HEK293 (cell line): ENCODE measurements at regions not wholly inside any gene's neighbourhood (a gene's known extent, or its start where the extent isn't known, plus 50 kb on each side); places are given as distances from the start of the nearest gene placed in this dataset.

Source experiments
- CTCF ChIA-PET: fragments of 350-600 bp; formaldehyde crosslinking; extraction: SDS; loops from one replicate; lab custom pipeline; 2021; ENCODE audit warnings: antibody characterized with exemption; lab: Yijun Ruan, JAX
- POLR2A ChIA-PET: fragments of 300-600 bp; formaldehyde crosslinking; extraction: SDS; loops from one replicate; lab custom pipeline; 2020; ENCODE audit warnings: antibody characterized with exemption, inconsistent platforms; lab: Yijun Ruan, JAX
- H3K27ac ChIP-seq: fragments of 200-500 bp; sonication (Bioruptor generic); 2 replicates; pipeline ENCODE4 v1.5.1; 2014; ENCODE audit warnings: low read depth, low read length, control low read depth, inconsistent platforms; ENCODE audit errors: extremely low read depth
- H3K36me3 ChIP-seq, 2 experiments: fragments of 200-500 bp in 1 of 2; sonication (Bioruptor generic) in 1 of 2; 1 replicate in 1 of 2; 2 replicates in 1 of 2; pipeline ENCODE4 v1.5.1; 2014 to 2017; ENCODE audit warnings: inconsistent platforms in 2 of 2, low read length in 2 of 2; ENCODE audit not compliant: control insufficient read depth in 2 of 2, insufficient read depth in 1 of 2
- H3K4me1 ChIP-seq: fragments of 200-500 bp; sonication (Bioruptor generic); 2 replicates; pipeline ENCODE4 v1.5.1; 2014; ENCODE audit warnings: mild to moderate bottlenecking, low read length, inconsistent platforms; ENCODE audit not compliant: control insufficient read depth, insufficient read depth
- H3K4me3 ChIP-seq: 2 replicates; pipeline ENCODE4 v1.5.1; 2011; ENCODE audit warnings: low read depth, mild to moderate bottlenecking, control low read depth, low read length, moderate library complexity
- H3K9me3 ChIP-seq: fragments of 200-500 bp; sonication (Bioruptor generic); 2 replicates; pipeline ENCODE4 v1.5.1; 2014; ENCODE audit warnings: low read depth, low read length, inconsistent platforms; ENCODE audit not compliant: control insufficient read depth, insufficient read depth
- AEBP2 ChIP-seq: fragments of 450-650 bp; formaldehyde crosslinking; IDR thresholded peaks from 2 replicates; pipeline ENCODE4 v1.5.1; 2016; ENCODE audit warnings: missing biosample characterization, missing genetic modification characterization, borderline replicate concordance
- FEZF1 ChIP-seq: fragments of 450-650 bp; formaldehyde crosslinking; IDR thresholded peaks from 2 replicates; pipeline ENCODE4 v1.5.1; 2016; ENCODE audit warnings: missing biosample characterization, missing genetic modification characterization
- KLF17 ChIP-seq: fragments of 450-650 bp; formaldehyde crosslinking; IDR thresholded peaks from 2 replicates; pipeline ENCODE4 v1.5.1; 2016; ENCODE audit warnings: missing biosample characterization, missing genetic modification characterization
- KLF7 ChIP-seq: fragments of 450-650 bp; formaldehyde crosslinking; IDR thresholded peaks from 2 replicates; pipeline ENCODE4 v1.5.1; 2016; ENCODE audit warnings: missing biosample characterization, missing genetic modification characterization, borderline replicate concordance
- KLF8 ChIP-seq: fragments of 450-650 bp; formaldehyde crosslinking; IDR thresholded peaks from 2 replicates; pipeline ENCODE4 v1.5.1; 2016; ENCODE audit warnings: missing biosample characterization, missing genetic modification characterization
- OVOL3 ChIP-seq: fragments of 450-650 bp; formaldehyde crosslinking; IDR thresholded peaks from 2 replicates; pipeline ENCODE4 v1.5.1; 2016; ENCODE audit warnings: missing biosample characterization, missing genetic modification characterization
- SETDB1 ChIP-seq: IDR thresholded peaks from one replicate; pipeline ENCODE4 v1.6.1; 2017; ENCODE audit warnings: mild to moderate bottlenecking, low read length, moderate library complexity, mixed read lengths; ENCODE audit not compliant: insufficient read length
- ZBTB20 ChIP-seq: fragments of 450-650 bp; formaldehyde crosslinking; IDR thresholded peaks from 2 replicates; pipeline ENCODE4 v1.5.1; 2016; ENCODE audit warnings: missing biosample characterization, missing genetic modification characterization
- ZNF133 ChIP-seq: fragments of 450-650 bp; formaldehyde crosslinking; IDR thresholded peaks from 2 replicates; pipeline ENCODE4 v1.5.1; 2016; ENCODE audit warnings: missing biosample characterization, missing genetic modification characterization
- ZNF23 ChIP-seq: fragments of 450-650 bp; formaldehyde crosslinking; IDR thresholded peaks from 2 replicates; pipeline ENCODE4 v1.5.1; 2016; ENCODE audit warnings: missing biosample characterization, missing genetic modification characterization, borderline replicate concordance
- ZNF280D ChIP-seq: fragments of 450-650 bp; formaldehyde crosslinking; IDR thresholded peaks from 2 replicates; pipeline ENCODE4 v1.5.1; 2016; ENCODE audit warnings: missing biosample characterization, missing genetic modification characterization
- ZNF366 ChIP-seq: fragments of 450-650 bp; formaldehyde crosslinking; conservative IDR thresholded peaks from 2 replicates; pipeline ENCODE4 v1.5.1; 2016; ENCODE audit warnings: missing biosample characterization, missing genetic modification characterization
- ZNF404 ChIP-seq: fragments of 450-650 bp; formaldehyde crosslinking; IDR thresholded peaks from 2 replicates; pipeline ENCODE4 v1.5.1; 2017; ENCODE audit warnings: missing biosample characterization, missing genetic modification characterization
- ZNF449 ChIP-seq: fragments of 450-650 bp; formaldehyde crosslinking; IDR thresholded peaks from 2 replicates; pipeline ENCODE4 v1.5.1; 2017; ENCODE audit warnings: missing biosample characterization, mild to moderate bottlenecking, missing genetic modification characterization, moderate library complexity
- ZNF513 ChIP-seq: fragments of 450-650 bp; IDR thresholded peaks from 2 replicates; pipeline ENCODE4 v1.5.1; 2018; ENCODE audit warnings: missing biosample characterization, missing genetic modification characterization
- ZNF621 ChIP-seq: fragments of 450-650 bp; formaldehyde crosslinking; IDR thresholded peaks from 2 replicates; pipeline ENCODE4 v1.5.1; 2017; ENCODE audit warnings: missing biosample characterization, missing genetic modification characterization
- ZNF624 ChIP-seq: fragments of 450-650 bp; formaldehyde crosslinking; IDR thresholded peaks from 2 replicates; pipeline ENCODE4 v1.5.1; 2017; ENCODE audit warnings: missing biosample characterization, missing genetic modification characterization

GRCh38 chr2:208820014-208820688, 413.6 kb downstream of the PTH2R start:
- POLR2A ChIA-PET: no interaction called here
- CTCF ChIA-PET: interaction anchor here (0.8 to 1.3 kb wide), 2 partner anchors 387 to 425 kb away, joined by 4 to 5 read pairs; no protein-coding TSS in a partner anchor
- TF ChIP-seq ZNF404 (tag by site-specific recombination) (no peak), ZNF133 (tag by site-specific recombination) (no peak), KLF8 (no peak), ZNF280D (tag by site-specific recombination) (no peak), FEZF1 (tag by site-specific recombination) (no peak), ZNF624 (tag by site-specific recombination) (no peak), ZNF621 (tag by site-specific recombination) (no peak), AEBP2 (tag by site-specific recombination) (no peak), ZNF513 (tag by site-specific recombination) (no peak), ZNF366 (tag by site-specific recombination) (no peak), ZNF23 (tag by site-specific recombination) (no peak), ZNF449 (tag by site-specific recombination) (no peak), ZBTB20 (tag by site-specific recombination) (no peak), KLF17 (tag by site-specific recombination) (no peak), SETDB1 (no peak), KLF7 (no peak), OVOL3 (tag by site-specific recombination) (no peak)
- TF ChIP-seq, all 188 proteins: peak for 0
- Histone ChIP-seq H3K4me3 (no peak overlapping the region), H3K9me3 (no peaks in the 10 kb centered on the region), H3K27ac (no peak overlapping the region), H3K4me1 (no peaks in the 10 kb centered on the region), H3K36me3 (no peaks in the 10 kb centered on the region)
